Skin epidermis (tissue), 12 donors: ENCODE measurements at regions not wholly inside any gene's neighbourhood (a gene's known extent, or its start where the extent isn't known, plus 50 kb on each side); places are given as distances from the start of the nearest gene placed in this dataset.
"Not testable (repeated sequence)": the region's sequence is repeated elsewhere in the genome, so short reads cannot be mapped to it uniquely, and the experiment has no call there.

Source experiments
- H3K27ac ChIP-seq, 21 experiments: fragments of 200-600 bp; sonication (generic) in 11 of 21; one replicate each; pipeline ENCODE4 v1.5.0; 2020; ENCODE audit warnings: mild to moderate bottlenecking in 3 of 21, inconsistent platforms in 2 of 21, moderate library complexity in 2 of 21
- H3K4me3 ChIP-seq, 7 experiments: fragments of 200-600 bp; sonication (generic) in 2 of 7; one replicate each; pipeline ENCODE4 v1.5.0; 2020; ENCODE audit warnings: inconsistent platforms in 2 of 7, mild to moderate bottlenecking in 2 of 7, moderate library complexity in 1 of 7

- Histone ChIP-seq H3K4me3 (no peak overlapping the region), H3K27ac (no peak overlapping the region)
Observed at GRCh38 chr1:110260194-110260593, 50.1 kb downstream of the KCNC4 start.

GRCh38 chr1:110262296-110262695 is 52.2 kb downstream of the KCNC4 start:
- no peak overlapping the region for H3K27ac ChIP-seq
- no peak overlapping the region for H3K4me3 ChIP-seq

- H3K27ac ChIP-seq: no peak overlapping the region
- H3K4me3 ChIP-seq: no peak overlapping the region
Observed at GRCh38 chr1:110262846-110263631, 52.9 kb downstream of the KCNC4 start.

- peak overlapping the region in 1 of 21 experiments; percentile 11 for H3K27ac ChIP-seq
- H3K4me3 ChIP-seq: no peak overlapping the region
Observed at GRCh38 chr1:110264430-110264829, 54.3 kb downstream of the KCNC4 start.

- Histone ChIP-seq H3K4me3 (no peak overlapping the region), H3K27ac (no peak overlapping the region)
Observed at GRCh38 chr1:110265186-110265585, 55.1 kb downstream of the KCNC4 start.

GRCh38 chr1:110266834-110267233 is 56.7 kb downstream of the KCNC4 start:
- Histone ChIP-seq H3K27ac (no peak overlapping the region), H3K4me3 (no peak overlapping the region)

GRCh38 chr1:110267260-110267659 is 57.1 kb downstream of the KCNC4 start:
- H3K27ac ChIP-seq: no peak overlapping the region
- H3K4me3 ChIP-seq: no peak overlapping the region

GRCh38 chr1:110272045-110272444 is 61.9 kb downstream of the KCNC4 start:
- H3K27ac ChIP-seq: no peak overlapping the region
- no peak overlapping the region for H3K4me3 ChIP-seq

- H3K27ac ChIP-seq, H3K4me3 ChIP-seq: not testable (repeated sequence)
Observed at GRCh38 chr1:110273832-110274231, 63.7 kb downstream of the KCNC4 start.

- Histone ChIP-seq H3K4me3 (no peak overlapping the region), H3K27ac (no peak overlapping the region)
Observed at GRCh38 chr1:110280126-110280525, 59.1 kb upstream of the RBM15 start.

GRCh38 chr1:110280804-110281203 is 58.4 kb upstream of the RBM15 start:
- Histone ChIP-seq H3K27ac (no peak overlapping the region), H3K4me3 (no peak overlapping the region)

- H3K4me3 ChIP-seq: no peak overlapping the region
- H3K27ac ChIP-seq: no peak overlapping the region
Observed at GRCh38 chr1:110281363-110282290, 57.5 kb upstream of the RBM15 start.

- no peak overlapping the region for H3K27ac ChIP-seq
- no peak overlapping the region for H3K4me3 ChIP-seq
Observed at GRCh38 chr1:110282395-110282794, 56.8 kb upstream of the RBM15 start.

GRCh38 chr1:110283677-110284076 is 55.5 kb upstream of the RBM15 start:
- Histone ChIP-seq H3K27ac (no peak overlapping the region), H3K4me3 (no peak overlapping the region)

- H3K4me3 ChIP-seq: no peak overlapping the region
- no peak overlapping the region for H3K27ac ChIP-seq
Observed at GRCh38 chr1:110285316-110285715, 53.9 kb upstream of the RBM15 start.

GRCh38 chr1:110286564-110286963 is 52.6 kb upstream of the RBM15 start:
- Histone ChIP-seq H3K4me3 (no peak overlapping the region), H3K27ac (no peak overlapping the region)

- H3K4me3 ChIP-seq: no peak overlapping the region
- no peak overlapping the region for H3K27ac ChIP-seq
Observed at GRCh38 chr1:110288111-110288510, 51.1 kb upstream of the RBM15 start.
